ENCODE measurements at regions not wholly inside any gene's neighbourhood (a gene's known extent, or its start where the extent isn't known, plus 50 kb on each side); places are given as distances from the start of the nearest gene placed in this dataset.

DNA sequence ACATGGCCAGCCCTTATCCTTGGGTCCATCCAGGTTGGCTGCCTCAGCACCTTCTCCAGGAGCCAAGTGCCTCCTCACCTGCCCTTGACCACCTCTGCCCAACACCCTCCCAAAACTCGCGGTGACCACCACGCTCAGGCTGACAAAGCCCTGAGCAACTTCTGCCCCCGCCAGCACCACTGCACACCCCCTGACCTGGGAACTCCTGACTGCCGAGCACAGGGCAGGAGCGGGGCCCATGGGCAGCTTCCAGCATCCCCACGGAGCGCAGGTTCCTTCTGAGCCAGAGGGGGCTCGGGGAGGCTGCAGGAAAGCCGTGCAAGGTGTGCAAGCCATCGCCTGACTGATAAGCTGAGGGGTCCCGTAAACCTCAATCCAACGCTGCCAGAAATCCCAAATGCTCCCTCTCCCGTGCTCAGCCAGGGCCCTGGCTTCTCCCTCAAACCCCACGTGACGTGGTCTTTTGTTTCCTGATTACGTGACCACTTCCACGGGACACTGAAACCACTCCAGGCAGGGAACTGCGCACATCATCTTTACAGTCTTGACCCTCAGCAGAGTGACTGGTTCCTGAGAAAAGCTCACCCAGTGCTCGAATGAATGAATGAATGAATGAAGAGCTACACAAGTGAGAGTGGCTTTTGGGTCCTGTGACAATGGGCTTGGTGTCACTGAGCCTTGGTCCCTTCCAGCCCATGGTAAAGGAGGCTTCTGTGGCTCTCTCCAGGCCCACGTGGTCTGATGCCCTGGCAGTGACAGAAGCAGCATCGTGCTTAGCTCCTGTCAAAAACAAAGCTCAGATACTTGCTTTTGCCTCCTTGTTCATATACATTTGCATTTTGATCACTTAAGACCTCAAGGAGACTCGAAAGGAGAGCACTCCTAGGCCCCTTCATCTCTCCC, 249.8 kb upstream of the PPP2R2D start:
- TF ChIP-seq CTCF (IDR thresholded peaks at IDR 0.05; ENCODE audit: low read depth, low read length, poor library complexity, severe bottlenecking) (no peak), EZH2phosphoT487 (IDR thresholded peaks at IDR 0.05; ENCODE audit: borderline replicate concordance, low read length) (no peak)

Data from DOHH2 (cell line).